Neural crest cell (in vitro differentiated cells): ENCODE measurements at regions not wholly inside any gene's neighbourhood (a gene's known extent, or its start where the extent isn't known, plus 50 kb on each side); places are given as distances from the start of the nearest gene placed in this dataset.

Source experiments
- DNase-seq: peaks from one replicate; pipeline ENCODE4 v3.0.0; 2021; ENCODE audit warnings: low read depth, mixed read lengths, low spot score
- H3K27ac Mint-ChIP-seq: one replicate; pipeline ENCODE4 v1.8.0; 2021; ENCODE audit warnings: mild to moderate bottlenecking, mixed read lengths; ENCODE audit not compliant: unreplicated experiment
- H3K27me3 Mint-ChIP-seq: 2 replicates; pipeline ENCODE4 v1.8.0; 2021; ENCODE audit warnings: low read depth, mild to moderate bottlenecking, mixed read lengths
- H3K36me3 Mint-ChIP-seq: 2 replicates; pipeline ENCODE4 v1.8.0; 2021; ENCODE audit warnings: low read depth, mild to moderate bottlenecking, mixed read lengths
- H3K4me1 Mint-ChIP-seq: 2 replicates; pipeline ENCODE4 v1.8.0; 2021; ENCODE audit warnings: mixed read lengths
- H3K4me3 Mint-ChIP-seq: one replicate; pipeline ENCODE4 v1.8.0; 2021; ENCODE audit warnings: mild to moderate bottlenecking, mixed read lengths
- H3K9me3 Mint-ChIP-seq: 2 replicates; pipeline ENCODE4 v1.8.0; 2021; ENCODE audit warnings: mixed read lengths
- CTCF ChIP-seq: fragments of 200-600 bp; sonication (generic); conservative IDR thresholded peaks from 2 replicates; pipeline ENCODE4 v1.5.0; 2021; ENCODE audit warnings: antibody characterized with exemption, mild to moderate bottlenecking

GRCh38 chr18:38045845-38046244, 480.2 kb upstream of the CELF4 start:
- Mint-ChIP-seq H3K27me3 (no peaks in the 10 kb centered on the region), H3K4me3 (no peak overlapping the region), H3K9me3 (no peaks in the 10 kb centered on the region), H3K36me3 (no peaks in the 10 kb centered on the region), H3K27ac (no peak overlapping the region), H3K4me1 (peaks cover 5% of the 10 kb centered on the region)
- DNase-seq = no peak
- TF ChIP-seq CTCF = no peak

GRCh38 chr18:38042211-38042890, 476.8 kb upstream of the CELF4 start:
- Mint-ChIP-seq H3K9me3 (no peaks in the 10 kb centered on the region), H3K36me3 (no peaks in the 10 kb centered on the region), H3K4me1 (peaks cover 5% of the 10 kb centered on the region), H3K27me3 (no peaks in the 10 kb centered on the region), H3K4me3 (no peak overlapping the region), H3K27ac (no peak overlapping the region)
- no peak for DNase-seq
- no peak for TF ChIP-seq CTCF

- H3K9me3 Mint-ChIP-seq = no peaks in the 10 kb centered on the region
- no peak for TF ChIP-seq CTCF
- H3K4me1 Mint-ChIP-seq = peaks cover 5% of the 10 kb centered on the region
- H3K4me3 Mint-ChIP-seq = no peak overlapping the region
- no peaks in the 10 kb centered on the region for H3K36me3 Mint-ChIP-seq
- no peak for DNase-seq
- H3K27ac Mint-ChIP-seq = no peak overlapping the region
- no peaks in the 10 kb centered on the region for H3K27me3 Mint-ChIP-seq
These were observed 472.6 kb upstream of the CELF4 start for GRCh38 chr18:38038242-38038641.

- no peaks in the 10 kb centered on the region for H3K9me3 Mint-ChIP-seq
- no peak for TF ChIP-seq CTCF
- no peaks in the 10 kb centered on the region for H3K36me3 Mint-ChIP-seq
- no peak overlapping the region for H3K27ac Mint-ChIP-seq
- H3K4me1 Mint-ChIP-seq = no peaks in the 10 kb centered on the region
- DNase-seq = no peak
- no peak overlapping the region for H3K4me3 Mint-ChIP-seq
- H3K27me3 Mint-ChIP-seq = no peaks in the 10 kb centered on the region
These were observed 469.6 kb upstream of the CELF4 start for GRCh38 chr18:38035193-38035592.

- Mint-ChIP-seq H3K4me3 (no peak overlapping the region), H3K4me1 (no peaks in the 10 kb centered on the region), H3K9me3 (no peaks in the 10 kb centered on the region), H3K36me3 (no peaks in the 10 kb centered on the region), H3K27ac (no peak overlapping the region), H3K27me3 (no peaks in the 10 kb centered on the region)
- TF ChIP-seq CTCF = no peak
- no peak for DNase-seq
These were observed 467.7 kb upstream of the CELF4 start for GRCh38 chr18:38033282-38033681.
